ENCODE measurements at regions not wholly inside any gene's neighbourhood (a gene's known extent, or its start where the extent isn't known, plus 50 kb on each side); places are given as distances from the start of the nearest gene placed in this dataset.

DNA sequence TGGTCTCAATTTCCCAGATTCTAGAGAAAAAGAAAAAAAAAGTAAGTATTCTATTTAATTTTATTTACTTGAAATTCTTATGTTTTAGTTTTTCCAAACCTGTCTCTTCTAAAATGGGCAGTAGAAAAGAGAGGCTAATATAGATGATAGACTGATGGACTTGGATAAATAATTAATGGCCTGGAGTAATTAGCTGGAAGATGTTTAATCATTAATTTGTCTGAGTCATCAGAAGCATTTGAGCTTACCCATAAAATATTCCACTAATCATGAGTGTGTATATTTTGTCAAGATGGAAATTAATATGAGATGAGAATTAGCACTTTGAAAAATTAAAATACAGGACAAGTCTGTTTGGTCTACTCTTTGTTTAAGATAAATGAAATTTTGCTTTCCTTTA, 212.1 kb upstream of the MIR17HG start:
- Mint-ChIP-seq H3K27ac (no peak overlapping the region), H3K27me3 (ENCODE audit: insufficient read depth, low read depth, poor library complexity) (no peaks in the 10 kb centered on the region), H3K36me3 (ENCODE audit: low read depth) (no peaks in the 10 kb centered on the region), H3K4me3 (no peak overlapping the region), H3K4me1 (peaks cover 44% of the 10 kb centered on the region), H3K9me3 (0 out of 3 replicates have a peak, but pooled peaks cover 3% of the 10 kb centered on the region)
- Histone ChIP-seq H3K27me3 (ENCODE audit: insufficient read depth) (no peaks in the 10 kb centered on the region), H2AFZ (no peak overlapping the region), H3F3A (replicated peaks; ENCODE audit: low read depth) (no peaks in the 10 kb centered on the region), H3K36me3 (ENCODE audit: insufficient read depth) (no peaks in the 10 kb centered on the region), H3K9me2 (ENCODE audit: insufficient read depth) (no peaks in the 10 kb centered on the region), H3K4me1 (ENCODE audit: insufficient read depth) (peaks cover 45% of the 10 kb centered on the region), H3K27ac (ENCODE audit: low read depth) (no peak overlapping the region), H3K4me3 (no peak overlapping the region), H4K20me1 (replicated peaks; ENCODE audit: insufficient read depth) (no peaks in the 10 kb centered on the region), H3K79me2 (replicated peaks; ENCODE audit: insufficient read depth) (no peaks in the 10 kb centered on the region), H3K4me2 (no peak overlapping the region)
- TF ChIP-seq POLR2AphosphoS5 (IDR thresholded peaks at IDR 0.05; ENCODE audit: low read depth) (no peak), ZNF331 (CRISPR knock-in tag; IDR thresholded peaks at IDR 0.05; ENCODE audit: low read depth) (no peak), EZH2 (IDR thresholded peaks at IDR 0.05; ENCODE audit: low read depth, unreplicated experiment) (no peak), NANOG (IDR thresholded peaks at IDR 0.05; ENCODE audit: borderline replicate concordance) (no peak), EZH2phosphoT487 (IDR thresholded peaks at IDR 0.05; ENCODE audit: unreplicated experiment) (no peak), CREB1 (CRISPR knock-in tag; IDR thresholded peaks at IDR 0.05; ENCODE audit: low read depth) (no peak), ZNF114 (CRISPR knock-in tag; IDR thresholded peaks at IDR 0.05) (no peak), JUNB (IDR thresholded peaks at IDR 0.05; ENCODE audit: unreplicated experiment) (no peak)
- TF ChIP-seq, protein P1, sequence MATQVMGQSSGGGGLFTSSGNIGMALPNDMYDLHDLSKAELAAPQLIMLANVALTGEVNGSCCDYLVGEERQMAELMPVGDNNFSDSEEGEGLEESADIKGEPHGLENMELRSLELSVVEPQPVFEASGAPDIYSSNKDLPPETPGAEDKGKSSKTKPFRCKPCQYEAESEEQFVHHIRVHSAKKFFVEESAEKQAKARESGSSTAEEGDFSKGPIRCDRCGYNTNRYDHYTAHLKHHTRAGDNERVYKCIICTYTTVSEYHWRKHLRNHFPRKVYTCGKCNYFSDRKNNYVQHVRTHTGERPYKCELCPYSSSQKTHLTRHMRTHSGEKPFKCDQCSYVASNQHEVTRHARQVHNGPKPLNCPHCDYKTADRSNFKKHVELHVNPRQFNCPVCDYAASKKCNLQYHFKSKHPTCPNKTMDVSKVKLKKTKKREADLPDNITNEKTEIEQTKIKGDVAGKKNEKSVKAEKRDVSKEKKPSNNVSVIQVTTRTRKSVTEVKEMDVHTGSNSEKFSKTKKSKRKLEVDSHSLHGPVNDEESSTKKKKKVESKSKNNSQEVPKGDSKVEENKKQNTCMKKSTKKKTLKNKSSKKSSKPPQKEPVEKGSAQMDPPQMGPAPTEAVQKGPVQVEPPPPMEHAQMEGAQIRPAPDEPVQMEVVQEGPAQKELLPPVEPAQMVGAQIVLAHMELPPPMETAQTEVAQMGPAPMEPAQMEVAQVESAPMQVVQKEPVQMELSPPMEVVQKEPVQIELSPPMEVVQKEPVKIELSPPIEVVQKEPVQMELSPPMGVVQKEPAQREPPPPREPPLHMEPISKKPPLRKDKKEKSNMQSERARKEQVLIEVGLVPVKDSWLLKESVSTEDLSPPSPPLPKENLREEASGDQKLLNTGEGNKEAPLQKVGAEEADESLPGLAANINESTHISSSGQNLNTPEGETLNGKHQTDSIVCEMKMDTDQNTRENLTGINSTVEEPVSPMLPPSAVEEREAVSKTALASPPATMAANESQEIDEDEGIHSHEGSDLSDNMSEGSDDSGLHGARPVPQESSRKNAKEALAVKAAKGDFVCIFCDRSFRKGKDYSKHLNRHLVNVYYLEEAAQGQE (IDR thresholded peaks at IDR 0.05; ENCODE audit: unreplicated experiment) = no peak
- TF ChIP-seq, protein P2, sequence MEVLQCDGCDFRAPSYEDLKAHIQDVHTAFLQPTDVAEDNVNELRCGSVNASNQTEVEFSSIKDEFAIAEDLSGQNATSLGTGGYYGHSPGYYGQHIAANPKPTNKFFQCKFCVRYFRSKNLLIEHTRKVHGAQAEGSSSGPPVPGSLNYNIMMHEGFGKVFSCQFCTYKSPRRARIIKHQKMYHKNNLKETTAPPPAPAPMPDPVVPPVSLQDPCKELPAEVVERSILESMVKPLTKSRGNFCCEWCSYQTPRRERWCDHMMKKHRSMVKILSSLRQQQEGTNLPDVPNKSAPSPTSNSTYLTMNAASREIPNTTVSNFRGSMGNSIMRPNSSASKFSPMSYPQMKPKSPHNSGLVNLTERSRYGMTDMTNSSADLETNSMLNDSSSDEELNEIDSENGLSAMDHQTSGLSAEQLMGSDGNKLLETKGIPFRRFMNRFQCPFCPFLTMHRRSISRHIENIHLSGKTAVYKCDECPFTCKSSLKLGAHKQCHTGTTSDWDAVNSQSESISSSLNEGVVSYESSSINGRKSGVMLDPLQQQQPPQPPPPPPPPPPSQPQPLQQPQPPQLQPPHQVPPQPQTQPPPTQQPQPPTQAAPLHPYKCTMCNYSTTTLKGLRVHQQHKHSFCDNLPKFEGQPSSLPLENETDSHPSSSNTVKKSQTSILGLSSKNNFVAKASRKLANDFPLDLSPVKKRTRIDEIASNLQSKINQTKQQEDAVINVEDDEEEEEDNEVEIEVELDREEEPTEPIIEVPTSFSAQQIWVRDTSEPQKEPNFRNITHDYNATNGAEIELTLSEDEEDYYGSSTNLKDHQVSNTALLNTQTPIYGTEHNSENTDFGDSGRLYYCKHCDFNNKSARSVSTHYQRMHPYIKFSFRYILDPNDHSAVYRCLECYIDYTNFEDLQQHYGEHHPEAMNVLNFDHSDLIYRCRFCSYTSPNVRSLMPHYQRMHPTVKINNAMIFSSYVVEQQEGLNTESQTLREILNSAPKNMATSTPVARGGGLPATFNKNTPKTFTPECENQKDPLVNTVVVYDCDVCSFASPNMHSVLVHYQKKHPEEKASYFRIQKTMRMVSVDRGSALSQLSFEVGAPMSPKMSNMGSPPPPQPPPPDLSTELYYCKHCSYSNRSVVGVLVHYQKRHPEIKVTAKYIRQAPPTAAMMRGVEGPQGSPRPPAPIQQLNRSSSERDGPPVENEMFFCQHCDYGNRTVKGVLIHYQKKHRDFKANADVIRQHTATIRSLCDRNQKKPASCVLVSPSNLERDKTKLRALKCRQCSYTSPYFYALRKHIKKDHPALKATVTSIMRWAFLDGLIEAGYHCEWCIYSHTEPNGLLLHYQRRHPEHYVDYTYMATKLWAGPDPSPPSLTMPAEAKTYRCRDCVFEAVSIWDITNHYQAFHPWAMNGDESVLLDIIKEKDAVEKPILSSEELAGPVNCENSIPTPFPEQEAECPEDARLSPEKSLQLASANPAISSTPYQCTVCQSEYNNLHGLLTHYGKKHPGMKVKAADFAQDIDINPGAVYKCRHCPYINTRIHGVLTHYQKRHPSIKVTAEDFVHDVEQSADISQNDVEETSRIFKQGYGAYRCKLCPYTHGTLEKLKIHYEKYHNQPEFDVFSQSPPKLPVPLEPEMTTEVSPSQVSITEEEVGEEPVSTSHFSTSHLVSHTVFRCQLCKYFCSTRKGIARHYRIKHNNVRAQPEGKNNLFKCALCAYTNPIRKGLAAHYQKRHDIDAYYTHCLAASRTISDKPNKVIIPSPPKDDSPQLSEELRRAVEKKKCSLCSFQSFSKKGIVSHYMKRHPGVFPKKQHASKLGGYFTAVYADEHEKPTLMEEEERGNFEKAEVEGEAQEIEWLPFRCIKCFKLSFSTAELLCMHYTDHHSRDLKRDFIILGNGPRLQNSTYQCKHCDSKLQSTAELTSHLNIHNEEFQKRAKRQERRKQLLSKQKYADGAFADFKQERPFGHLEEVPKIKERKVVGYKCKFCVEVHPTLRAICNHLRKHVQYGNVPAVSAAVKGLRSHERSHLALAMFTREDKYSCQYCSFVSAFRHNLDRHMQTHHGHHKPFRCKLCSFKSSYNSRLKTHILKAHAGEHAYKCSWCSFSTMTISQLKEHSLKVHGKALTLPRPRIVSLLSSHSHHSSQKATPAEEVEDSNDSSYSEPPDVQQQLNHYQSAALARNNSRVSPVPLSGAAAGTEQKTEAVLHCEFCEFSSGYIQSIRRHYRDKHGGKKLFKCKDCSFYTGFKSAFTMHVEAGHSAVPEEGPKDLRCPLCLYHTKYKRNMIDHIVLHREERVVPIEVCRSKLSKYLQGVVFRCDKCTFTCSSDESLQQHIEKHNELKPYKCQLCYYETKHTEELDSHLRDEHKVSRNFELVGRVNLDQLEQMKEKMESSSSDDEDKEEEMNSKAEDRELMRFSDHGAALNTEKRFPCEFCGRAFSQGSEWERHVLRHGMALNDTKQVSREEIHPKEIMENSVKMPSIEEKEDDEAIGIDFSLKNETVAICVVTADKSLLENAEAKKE (CRISPR knock-in tag; IDR thresholded peaks at IDR 0.05) = no peak
- TF ChIP-seq, protein P3, sequence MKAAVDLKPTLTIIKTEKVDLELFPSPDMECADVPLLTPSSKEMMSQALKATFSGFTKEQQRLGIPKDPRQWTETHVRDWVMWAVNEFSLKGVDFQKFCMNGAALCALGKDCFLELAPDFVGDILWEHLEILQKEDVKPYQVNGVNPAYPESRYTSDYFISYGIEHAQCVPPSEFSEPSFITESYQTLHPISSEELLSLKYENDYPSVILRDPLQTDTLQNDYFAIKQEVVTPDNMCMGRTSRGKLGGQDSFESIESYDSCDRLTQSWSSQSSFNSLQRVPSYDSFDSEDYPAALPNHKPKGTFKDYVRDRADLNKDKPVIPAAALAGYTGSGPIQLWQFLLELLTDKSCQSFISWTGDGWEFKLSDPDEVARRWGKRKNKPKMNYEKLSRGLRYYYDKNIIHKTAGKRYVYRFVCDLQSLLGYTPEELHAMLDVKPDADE (IDR thresholded peaks at IDR 0.05) = no peak
- TF ChIP-seq, protein P4, sequence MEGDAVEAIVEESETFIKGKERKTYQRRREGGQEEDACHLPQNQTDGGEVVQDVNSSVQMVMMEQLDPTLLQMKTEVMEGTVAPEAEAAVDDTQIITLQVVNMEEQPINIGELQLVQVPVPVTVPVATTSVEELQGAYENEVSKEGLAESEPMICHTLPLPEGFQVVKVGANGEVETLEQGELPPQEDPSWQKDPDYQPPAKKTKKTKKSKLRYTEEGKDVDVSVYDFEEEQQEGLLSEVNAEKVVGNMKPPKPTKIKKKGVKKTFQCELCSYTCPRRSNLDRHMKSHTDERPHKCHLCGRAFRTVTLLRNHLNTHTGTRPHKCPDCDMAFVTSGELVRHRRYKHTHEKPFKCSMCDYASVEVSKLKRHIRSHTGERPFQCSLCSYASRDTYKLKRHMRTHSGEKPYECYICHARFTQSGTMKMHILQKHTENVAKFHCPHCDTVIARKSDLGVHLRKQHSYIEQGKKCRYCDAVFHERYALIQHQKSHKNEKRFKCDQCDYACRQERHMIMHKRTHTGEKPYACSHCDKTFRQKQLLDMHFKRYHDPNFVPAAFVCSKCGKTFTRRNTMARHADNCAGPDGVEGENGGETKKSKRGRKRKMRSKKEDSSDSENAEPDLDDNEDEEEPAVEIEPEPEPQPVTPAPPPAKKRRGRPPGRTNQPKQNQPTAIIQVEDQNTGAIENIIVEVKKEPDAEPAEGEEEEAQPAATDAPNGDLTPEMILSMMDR (conservative IDR thresholded peaks at IDR 0.05; ENCODE audit: low read depth in 2 of 2) = no peak
- DNase-seq (ENCODE audit: low spot score) (no peak), ATAC-seq (no peak)

Measured in GM23338 (cell line).